GM18511 (cell line): ENCODE measurements at regions not wholly inside any gene's neighbourhood (a gene's known extent, or its start where the extent isn't known, plus 50 kb on each side); places are given as distances from the start of the nearest gene placed in this dataset.

Source experiments
- ATAC-seq: cut with Tn5 transposase; IDR thresholded peaks from one replicate; pipeline ENCODE4 v1.9.1; 2021; ENCODE audit warnings: mild to moderate bottlenecking, moderate library complexity; ENCODE audit not compliant: unreplicated experiment

DNA sequence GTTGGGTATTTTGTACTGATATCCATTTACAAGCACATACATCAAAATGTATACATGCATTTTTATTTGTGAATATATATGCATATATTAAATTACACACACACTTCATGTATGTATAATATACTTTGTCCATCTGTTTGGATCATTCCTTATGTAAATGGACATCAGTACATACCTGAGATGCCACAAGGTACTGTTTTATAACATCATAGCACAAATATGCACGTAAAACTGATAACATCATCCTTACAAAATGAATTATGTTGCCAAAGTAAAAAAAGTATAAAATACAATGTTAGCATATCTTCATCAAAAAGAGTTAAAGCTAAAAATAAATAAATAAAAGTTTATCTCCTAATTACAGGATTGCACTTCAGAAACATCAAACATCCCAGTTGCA is 634.8 kb upstream of the UBE2E2 start:
- ATAC-seq, result no peak

DNA sequence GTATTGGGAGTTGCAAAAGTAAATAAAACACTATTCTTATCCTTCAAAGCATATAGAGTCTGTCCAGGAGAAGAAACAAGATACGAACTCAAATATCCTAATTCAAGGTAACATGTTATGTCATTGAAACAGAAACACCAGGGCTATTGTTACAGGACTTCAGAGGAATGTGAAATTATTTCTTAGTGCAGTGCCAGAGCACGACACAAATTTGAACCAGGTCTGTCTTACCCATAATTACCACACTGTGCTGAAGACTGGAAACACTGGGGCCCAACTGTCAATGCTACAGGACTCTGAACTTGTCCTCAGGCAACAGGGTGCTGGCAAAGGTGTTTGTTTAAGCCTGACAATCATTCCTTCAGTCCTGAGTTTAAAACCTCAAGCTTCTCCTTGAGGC is 633.6 kb upstream of the UBE2E2 start:
- ATAC-seq, result no peak

DNA sequence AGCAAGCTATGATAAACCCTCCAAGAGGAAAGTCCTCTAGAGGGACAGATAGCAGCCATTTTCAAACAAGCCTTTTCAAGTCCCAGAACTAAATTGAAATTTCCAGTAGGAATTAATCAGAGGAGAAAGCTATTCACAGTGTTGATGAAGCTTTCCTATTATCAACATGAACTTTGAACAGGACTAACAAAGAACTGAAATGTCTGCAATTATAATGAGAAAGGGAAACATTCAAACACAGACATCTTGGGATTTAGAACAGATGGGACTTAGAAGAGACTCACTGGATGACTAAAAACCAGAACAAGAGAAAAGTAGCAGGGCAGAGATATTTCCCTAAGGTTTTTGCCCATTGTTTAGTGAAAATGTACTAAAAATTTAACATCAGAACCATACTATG is 622.1 kb upstream of the UBE2E2 start:
- ATAC-seq, result no peak

DNA sequence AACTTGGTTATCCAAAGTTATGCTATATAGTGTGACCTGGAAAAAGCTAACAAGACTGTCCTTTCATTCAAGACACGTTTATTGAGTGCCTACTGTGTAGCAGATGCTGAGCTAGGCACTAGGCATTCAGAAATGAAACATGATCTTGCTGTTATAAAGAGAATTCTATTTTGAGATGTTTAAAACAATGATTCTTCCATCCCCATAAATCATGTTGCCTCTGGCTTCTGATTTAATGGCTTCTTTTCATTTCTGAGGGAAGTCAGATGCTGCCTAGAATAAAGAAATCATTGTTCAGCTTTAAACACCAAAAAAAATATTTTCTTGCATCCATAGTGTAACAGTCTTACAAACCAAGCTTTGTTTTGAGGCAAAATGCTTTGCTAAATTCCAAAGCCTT is 620.9 kb upstream of the UBE2E2 start:
- ATAC-seq, result no peak

DNA sequence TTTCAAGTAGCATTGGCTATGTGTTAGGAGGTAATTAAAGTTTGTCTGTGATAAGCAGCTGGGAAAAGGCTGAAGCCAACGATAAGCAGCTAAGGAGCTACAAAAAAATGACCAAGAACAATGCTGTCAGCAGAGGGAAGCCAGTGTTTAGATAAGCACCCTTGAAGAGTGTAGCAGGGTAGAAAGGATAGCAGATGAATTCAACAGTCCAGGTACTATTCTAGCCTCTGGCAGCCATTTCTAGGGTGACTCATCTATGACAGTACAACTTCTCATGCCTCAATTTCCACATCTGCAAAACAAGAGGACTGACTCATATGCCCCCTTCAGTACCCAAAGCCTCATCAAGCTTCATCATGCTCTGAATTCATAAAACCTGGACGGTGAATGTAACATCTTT is 617.6 kb upstream of the UBE2E2 start:
- ATAC-seq, result no peak

DNA sequence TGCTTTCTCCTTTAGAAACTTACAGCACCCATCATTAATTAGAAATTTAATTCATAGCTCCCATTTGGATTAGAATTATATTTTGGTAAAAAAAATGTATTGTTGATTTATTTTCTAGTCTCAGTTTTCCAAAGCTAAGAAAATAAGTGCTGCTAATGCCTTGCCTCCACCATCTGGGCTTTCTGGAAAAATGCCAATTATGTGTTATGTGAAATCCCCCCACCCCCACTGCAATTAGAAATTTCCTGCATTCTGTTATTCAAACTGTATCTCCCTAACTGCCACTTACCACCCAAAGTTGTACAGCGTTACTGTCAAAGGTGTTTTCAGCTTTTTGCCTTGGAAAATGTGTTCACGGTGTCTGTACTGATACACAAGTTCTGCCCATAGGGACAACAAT is 617.2 kb upstream of the UBE2E2 start:
- ATAC-seq, result no peak

DNA sequence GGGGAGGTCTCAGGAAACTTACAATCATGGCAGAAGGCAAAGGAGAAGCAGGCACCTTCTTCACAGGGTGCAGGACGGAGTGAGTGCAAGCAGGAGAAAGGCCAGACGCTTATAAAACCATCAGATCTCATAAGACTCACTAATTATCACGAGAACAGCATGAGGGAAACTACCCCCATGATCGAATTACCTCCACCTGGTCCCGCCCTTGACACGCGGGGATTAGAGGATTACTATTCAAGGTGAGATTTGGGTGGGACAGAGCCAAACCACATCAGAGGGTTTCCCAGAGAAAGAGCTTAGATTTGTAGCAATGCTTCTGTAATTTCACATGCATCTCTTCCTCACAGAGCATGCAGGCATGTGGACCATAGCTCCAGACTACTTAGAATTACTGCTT is 615.7 kb upstream of the UBE2E2 start:
- ATAC-seq, result no peak

DNA sequence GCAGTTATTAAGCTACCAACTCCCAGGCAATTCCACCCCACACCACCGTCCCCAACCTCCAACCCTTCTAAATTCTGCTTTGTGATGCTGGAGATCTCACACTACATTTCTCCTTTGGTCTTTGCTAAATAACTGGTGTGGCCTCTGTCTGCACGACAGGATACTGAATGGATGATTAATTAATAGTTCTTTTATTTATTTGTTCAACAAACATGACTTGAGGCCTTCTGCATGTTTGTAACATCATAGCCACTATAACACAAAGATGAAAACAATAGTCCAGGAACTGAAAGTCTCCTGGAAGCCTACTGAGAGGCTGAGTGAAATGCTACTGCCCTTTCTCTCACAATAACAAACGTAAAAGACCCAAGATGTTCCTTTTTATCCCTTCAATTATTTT is 609.5 kb upstream of the UBE2E2 start:
- ATAC-seq, result no peak

DNA sequence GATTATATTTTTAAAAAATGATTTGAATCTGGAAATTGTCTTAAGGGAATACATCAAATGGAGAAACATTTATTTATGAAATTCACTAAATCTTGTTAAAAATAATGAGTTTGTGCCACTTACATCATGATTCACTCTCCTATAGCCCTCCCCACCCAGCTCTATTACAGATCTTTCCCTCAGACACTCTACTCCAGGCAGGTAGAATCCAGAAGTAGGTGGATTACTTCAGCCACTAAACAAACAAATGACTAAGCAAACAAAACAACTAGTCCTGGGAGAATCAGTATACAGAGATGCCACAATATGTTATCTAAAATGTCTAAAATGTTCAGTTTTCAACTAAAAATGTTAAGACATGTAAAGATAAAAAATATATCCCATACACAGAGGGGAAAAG is 608.1 kb upstream of the UBE2E2 start:
- no peak for ATAC-seq

DNA sequence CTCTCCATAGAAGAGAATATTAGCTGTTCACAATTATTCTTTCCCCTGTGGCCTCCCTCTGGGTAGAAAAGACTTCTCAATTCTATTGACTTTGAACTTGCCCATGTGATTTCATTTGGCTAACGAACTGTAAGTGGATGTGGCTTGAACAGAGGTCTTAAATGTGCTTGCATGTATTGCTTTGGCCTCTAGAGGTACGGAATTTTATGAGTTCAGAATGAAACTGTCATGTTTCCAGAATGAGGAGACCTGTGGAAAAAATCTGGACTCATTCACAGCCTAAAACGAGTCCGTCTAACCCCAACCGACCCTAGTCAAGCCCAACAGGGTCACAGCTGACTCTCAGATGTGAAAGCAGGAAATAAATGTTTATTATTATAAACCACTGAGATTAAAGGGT is 596.7 kb upstream of the UBE2E2 start:
- ATAC-seq, result no peak

DNA sequence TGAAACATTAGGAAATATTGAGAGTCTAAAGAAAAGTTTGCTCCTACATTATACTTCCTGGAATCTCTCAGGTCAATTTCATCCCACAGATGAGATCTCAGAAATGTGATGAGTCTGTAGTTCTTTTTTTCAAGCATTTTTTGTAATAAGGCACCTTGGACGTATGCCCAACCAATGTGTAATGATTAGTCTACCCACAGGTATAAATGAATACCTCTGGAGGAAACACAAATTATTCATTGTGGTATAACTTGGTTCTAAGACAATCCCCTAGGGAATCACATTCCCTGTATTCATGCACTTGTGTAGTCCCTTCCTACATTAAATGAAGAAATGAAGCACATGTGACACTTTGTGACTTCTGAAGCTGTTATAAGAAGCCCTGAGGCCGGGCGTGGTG is 596.2 kb upstream of the UBE2E2 start:
- no peak for ATAC-seq

DNA sequence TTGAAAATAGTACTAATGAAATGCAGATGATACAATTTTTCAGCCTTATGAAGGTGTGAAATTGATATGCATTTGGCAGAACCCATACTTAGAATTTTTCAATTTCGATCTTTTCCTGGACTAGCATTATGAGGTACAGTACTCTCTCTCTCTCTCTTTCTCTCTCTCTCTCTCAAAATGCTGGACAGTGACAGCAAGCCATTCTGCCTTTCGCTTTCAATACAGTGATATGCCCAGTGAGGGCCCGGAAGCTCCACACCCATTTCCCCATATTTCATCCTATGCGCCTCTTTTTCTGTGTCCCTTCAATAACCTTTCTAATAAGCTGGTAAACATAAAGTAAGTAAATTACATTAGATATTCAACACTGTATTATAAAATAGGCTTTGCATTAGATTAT is 595.0 kb upstream of the UBE2E2 start:
- no peak for ATAC-seq

DNA sequence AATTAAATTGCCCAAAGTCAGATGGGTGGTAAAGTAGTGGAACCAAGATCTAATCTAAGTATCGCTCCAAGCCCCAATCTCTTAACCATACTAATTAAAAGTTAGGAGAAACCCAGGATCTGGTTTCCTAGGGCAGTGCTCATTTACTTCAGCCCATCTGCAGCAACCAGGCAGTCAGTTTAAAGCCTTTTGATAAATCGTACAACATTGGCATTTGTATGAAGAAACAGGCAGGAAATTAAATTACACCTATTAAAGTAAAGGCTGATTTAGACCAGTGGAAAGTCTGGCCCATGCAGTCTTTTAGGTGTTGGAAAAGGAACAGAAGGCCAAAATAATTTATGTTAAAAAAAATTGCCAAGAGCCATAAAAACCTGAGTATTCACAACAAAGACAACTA is 594.4 kb upstream of the UBE2E2 start:
- no peak for ATAC-seq

DNA sequence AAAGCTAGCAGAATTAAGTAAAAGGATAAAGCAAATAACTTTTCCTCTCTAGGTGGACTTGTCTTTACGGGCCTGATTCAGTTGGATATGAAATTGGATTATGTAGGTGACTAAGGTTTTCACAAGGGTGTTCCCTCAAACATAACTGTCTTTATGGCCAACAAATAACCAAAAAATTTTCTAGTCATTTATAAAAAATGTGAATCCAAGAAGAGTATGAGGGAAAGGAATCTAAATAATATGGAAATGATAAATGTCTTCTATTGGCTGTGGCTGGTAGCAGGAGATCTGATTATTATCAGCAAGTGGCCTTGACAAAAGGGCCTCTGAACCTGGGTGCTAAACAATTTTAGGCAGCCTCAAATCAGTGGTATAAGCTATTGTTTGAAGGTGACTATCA is 594.0 kb upstream of the UBE2E2 start:
- no peak for ATAC-seq

DNA sequence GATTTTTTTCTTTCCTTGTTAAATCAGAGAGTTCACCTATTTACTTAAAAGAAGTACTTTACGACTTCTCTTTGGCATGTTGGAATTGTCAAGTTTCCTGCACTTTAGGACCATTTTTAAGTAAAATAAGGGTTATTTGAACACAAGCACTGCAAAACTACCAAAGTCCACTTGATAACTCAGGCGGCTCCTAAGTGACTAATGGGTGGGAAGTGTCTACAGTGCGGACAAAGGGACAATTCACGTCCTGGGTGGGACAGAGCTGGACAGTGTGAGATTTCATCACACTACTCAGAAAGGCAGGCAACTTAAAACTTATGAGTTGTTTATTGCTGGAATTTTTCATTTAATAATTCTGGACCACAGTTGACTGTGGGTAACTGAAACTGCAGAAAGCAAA is 590.2 kb upstream of the UBE2E2 start:
- ATAC-seq, result no peak

DNA sequence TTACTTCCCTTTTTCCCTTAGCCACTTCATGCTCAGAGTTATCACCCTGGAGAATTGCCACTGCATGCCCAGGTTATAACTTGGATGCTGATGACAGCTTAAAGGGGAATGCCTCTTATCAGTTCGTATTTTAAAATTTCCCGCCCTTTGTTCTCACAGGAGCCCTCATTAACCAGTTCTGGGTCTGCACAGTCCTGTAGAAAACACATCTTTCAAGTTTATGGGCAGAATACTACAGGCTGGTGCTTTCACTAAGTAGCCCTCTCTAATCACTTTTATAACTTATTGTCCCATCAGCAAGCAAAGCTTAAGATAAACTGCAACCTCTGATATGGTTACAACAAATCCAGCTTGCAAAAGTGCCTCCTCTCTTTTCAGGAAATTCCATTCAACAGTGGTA is 587.3 kb upstream of the UBE2E2 start:
- no peak for ATAC-seq

DNA sequence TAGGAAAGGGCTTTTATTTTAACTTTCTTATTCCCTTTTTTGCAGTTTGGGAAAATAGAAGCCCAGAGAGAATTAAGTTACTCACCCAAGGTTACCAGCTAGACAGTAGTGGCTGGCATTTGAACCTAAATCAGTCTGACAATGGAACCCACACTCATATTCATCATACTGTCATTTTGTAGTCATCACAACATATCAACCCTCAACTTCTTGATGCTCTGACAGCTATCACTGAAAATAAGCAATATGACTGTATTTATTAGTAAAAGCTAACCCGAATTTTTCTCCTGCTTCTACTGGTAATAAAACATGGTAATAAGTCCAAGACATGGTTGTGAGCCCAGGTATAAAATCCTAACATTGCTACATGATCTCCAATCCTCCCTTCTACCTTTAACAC is 585.8 kb upstream of the UBE2E2 start:
- ATAC-seq, result no peak

DNA sequence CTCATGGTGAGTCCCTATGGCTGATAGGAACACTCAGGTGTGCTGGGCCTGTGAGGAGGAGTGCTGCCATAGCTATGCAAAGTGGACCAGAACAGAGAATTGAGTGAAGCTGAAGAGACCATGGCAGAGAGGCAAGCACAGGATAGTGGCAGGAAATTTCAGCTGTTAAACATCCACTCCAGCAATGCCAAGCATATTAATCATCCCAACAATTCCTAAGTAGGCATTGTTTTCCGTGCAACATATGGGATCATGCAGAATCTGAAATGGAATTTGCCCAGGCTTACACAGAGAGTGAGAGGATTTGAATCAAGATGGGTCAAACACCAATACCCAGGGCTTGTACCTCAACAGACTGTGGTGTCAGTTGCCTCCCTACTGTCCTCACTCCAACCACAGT is 582.6 kb upstream of the UBE2E2 start:
- no peak for ATAC-seq

DNA sequence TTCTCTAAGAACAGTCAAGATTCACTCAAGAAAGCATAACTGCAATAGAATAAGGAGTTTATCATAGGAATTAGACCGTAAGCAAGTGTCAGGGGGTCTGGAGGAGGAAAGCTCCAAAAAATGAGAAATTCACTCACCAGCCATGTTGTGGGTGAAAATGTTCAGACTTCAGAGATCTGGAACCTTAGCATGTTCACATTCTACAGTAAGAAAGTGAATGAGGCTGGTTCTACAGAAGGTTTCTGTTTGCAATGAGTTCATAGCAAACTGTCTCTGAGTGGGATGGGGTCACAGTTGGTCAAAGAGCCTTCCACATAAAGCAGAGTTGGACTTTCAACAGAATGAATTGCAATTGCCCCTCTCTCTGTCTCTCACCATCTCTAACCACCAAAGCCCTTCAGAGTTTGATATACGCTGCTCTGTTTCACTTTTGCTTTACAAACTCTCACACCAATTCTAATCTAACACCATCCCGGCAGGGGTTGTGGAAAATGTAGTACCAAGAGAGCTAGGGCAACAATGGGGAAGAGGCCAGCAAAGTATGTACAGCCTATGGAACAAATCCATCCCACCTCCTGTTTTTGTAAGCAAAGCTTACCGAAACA is 581.8 kb upstream of the UBE2E2 start:
- ATAC-seq, result peak; percentile 51

DNA sequence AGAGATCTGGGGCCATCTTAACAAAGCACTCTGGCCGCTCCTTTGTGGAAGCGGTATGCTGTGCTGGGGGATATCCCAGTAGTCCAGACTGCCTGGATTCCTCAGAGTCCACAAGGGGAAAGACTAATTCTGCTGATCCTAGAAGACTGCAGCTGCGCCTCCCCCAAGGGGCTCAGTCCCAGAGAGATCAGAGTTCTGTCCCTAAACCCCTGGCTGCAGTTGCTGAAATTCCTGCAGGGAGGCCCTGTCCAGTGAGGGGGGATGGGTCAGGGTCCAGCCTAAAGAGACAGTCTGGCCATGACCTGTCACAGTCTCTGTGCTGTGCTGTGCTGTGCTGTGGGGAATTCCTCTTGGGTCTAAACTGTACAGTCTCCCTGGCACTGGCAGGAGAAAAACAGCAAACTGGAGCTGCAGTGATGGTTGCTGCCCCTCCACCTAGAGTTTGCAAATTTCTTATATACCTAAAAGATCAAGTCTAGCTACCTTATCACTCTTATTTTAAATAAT is 575.1 kb upstream of the UBE2E2 start:
- no peak for ATAC-seq

DNA sequence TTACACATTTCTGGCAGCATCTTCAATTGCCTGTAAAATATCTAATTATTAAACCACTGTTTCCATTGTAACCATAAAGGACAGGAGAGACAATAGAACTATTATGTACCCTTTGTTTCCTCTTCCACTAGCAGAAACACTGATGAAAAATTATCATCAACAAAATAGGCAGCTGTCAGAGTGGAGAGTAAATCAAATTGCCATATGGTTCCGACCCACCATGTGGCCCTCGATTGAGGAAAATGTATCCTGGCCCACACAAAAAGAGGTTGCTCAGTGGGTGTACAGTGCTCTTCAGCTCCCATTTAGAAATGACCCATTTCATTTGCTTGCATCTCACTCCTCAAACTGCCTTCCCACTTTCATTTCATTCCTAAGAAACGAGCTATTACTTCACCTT is 570.6 kb upstream of the UBE2E2 start:
- ATAC-seq, result no peak

DNA sequence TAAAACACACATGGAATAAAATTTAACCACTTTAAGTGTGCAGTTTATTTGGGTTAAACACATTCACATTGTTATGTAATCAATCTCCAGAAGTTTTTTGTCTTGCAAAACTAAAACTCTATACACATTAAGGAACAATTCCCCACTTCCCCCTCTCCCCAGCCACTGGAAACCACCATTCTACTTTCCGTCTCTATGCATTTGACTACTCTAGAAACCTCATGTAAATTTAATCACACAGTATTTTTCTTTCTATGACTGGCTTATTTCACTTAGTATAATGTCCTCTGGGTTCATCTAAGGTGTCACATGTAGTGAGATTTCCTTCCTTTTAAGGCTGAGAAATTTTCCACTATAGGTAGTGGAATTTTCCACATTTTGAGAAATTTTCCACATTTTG is 568.7 kb upstream of the UBE2E2 start:
- ATAC-seq, result no peak

DNA sequence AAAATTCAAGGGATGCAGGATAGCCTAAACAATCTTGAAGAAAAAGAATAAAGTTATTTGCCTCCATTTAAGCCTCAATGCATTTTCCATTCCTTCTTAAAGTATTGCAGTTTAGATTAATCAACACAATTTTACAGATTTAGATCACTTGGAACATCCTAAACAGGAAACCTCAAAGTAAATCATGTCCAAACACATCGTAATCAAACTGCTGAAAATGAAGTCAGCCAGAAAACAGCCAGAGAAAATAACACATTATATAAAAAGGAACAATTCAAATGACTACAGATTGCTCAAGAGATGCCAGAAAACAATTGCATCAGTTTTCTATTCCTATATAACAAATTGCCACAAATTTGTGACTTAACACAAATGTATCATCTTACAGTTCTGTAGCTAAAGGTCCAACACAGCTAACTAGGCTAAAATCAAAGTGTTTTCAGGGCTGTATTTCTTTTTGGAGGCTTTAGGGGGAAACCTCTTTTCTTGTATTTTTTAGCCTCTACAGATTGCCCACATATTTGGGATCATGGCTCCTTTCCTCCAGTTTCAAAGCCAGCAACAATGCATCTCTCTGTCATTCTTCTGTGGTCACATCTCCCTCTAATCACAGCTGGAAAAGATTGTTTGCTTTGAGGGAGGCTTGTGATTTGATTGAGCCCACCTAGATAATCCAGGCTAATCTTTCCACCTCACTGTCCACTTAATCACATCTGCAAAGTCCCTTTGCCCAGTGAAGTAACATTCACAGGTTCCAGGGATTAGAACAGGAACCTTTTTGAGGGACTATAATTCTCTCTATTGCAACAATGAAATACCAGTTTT is 543.3 kb upstream of the UBE2E2 start:
- ATAC-seq, result no peak
